GM04504 (cell line): ENCODE measurements at regions not wholly inside any gene's neighbourhood (a gene's known extent, or its start where the extent isn't known, plus 50 kb on each side); places are given as distances from the start of the nearest gene placed in this dataset.
"Not testable (repeated sequence)": the region's sequence is repeated elsewhere in the genome, so short reads cannot be mapped to it uniquely, and the experiment has no call there.

Experiments used
- DNase-seq: peaks from one replicate; pipeline ENCODE4 v3.0.0-alpha.2; 2012; ENCODE audit warnings: low read depth

GRCh38 chr1:232415481-232415880, 214.5 kb downstream of the SIPA1L2 start:
- DNase-seq, result not testable (repeated sequence)

GRCh38 chr1:232414100-232414499, 215.8 kb downstream of the SIPA1L2 start:
- DNase-seq, result no peak

GRCh38 chr1:232413674-232414073, 216.3 kb downstream of the SIPA1L2 start:
- DNase-seq, result no peak

GRCh38 chr1:232409584-232409983, 220.3 kb downstream of the SIPA1L2 start:
- no peak for DNase-seq

- DNase-seq, result no peak
Observed at GRCh38 chr1:232407120-232407519, 222.8 kb downstream of the SIPA1L2 start.

- DNase-seq, result no peak
Observed at GRCh38 chr1:232405781-232406180, 224.2 kb downstream of the SIPA1L2 start.

- no peak for DNase-seq
Observed at GRCh38 chr1:232404981-232405731, 224.8 kb downstream of the SIPA1L2 start.

- no peak for DNase-seq
Observed at GRCh38 chr1:232404227-232404626, 225.7 kb downstream of the SIPA1L2 start.

GRCh38 chr1:232403017-232403714, 226.8 kb downstream of the SIPA1L2 start:
- no peak for DNase-seq

GRCh38 chr1:232398823-232399222, 231.1 kb downstream of the SIPA1L2 start:
- no peak for DNase-seq

- no peak for DNase-seq
Observed at GRCh38 chr1:232393444-232394146, 236.3 kb downstream of the SIPA1L2 start.

- no peak for DNase-seq
Observed at GRCh38 chr1:232393010-232393409, 236.9 kb downstream of the SIPA1L2 start.

- no peak for DNase-seq
Observed at GRCh38 chr1:232390590-232390989, 239.3 kb downstream of the SIPA1L2 start.

GRCh38 chr1:232389744-232390143, 240.2 kb downstream of the SIPA1L2 start:
- DNase-seq, result no peak

GRCh38 chr1:232388363-232388762, 241.6 kb downstream of the SIPA1L2 start:
- no peak for DNase-seq

GRCh38 chr1:232386721-232387510, 243.0 kb downstream of the SIPA1L2 start:
- no peak for DNase-seq

GRCh38 chr1:232386294-232386693, 243.6 kb downstream of the SIPA1L2 start:
- DNase-seq, result no peak

- no peak for DNase-seq
Observed at GRCh38 chr1:232385221-232385620, 244.7 kb downstream of the SIPA1L2 start.

- DNase-seq, result no peak
Observed at GRCh38 chr1:232384171-232384883, 245.6 kb downstream of the SIPA1L2 start.

GRCh38 chr1:232383455-232384123, 246.3 kb downstream of the SIPA1L2 start:
- DNase-seq, result no peak

GRCh38 chr1:232382671-232383070, 247.3 kb downstream of the SIPA1L2 start:
- no peak for DNase-seq
